ENCODE measurements at regions not wholly inside any gene's neighbourhood (a gene's known extent, or its start where the extent isn't known, plus 50 kb on each side); places are given as distances from the start of the nearest gene placed in this dataset.

DNA sequence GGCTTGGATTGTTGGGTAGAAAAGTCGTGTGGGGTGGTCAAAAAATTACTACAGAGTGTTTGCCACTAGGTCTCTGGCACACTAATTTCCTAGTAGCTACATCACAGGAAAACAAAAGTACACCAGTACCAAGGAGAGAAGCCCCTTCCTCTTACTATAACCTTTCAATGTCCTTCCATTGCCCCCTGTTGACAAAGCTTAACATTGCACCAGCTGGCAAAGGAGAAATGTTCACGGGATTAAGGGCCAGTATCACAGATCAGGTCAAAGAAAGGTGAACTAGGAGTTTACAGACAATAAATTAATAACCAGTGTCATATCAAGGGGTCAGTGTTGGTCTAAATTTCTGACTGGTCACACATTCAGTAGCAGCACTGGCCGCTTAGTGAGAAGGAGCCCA lies 1139.6 kb upstream of the FAM98A start:
- TF ChIP-seq SUZ12 (IDR thresholded peaks at IDR 0.05; ENCODE audit: low read length) (no peak), EZH2 (IDR thresholded peaks at IDR 0.05; ENCODE audit: low read depth, low read length, severe bottlenecking) (no peak), MAFK (IDR thresholded peaks at IDR 0.05; ENCODE audit: low read depth, low read length) (no peak), POLR2AphosphoS5 (IDR thresholded peaks at IDR 0.05; ENCODE audit: low read depth, low read length) (no peak), ATF2 (IDR thresholded peaks at IDR 0.05; ENCODE audit: low read length) (no peak), POLR2A (IDR thresholded peaks at IDR 0.05; ENCODE audit: control extremely low read depth in 1 of 2, low read depth in 2 of 2, low read length in 2 of 2) (no peak), JUND (IDR thresholded peaks at IDR 0.05; ENCODE audit: low read length) (no peak), HDAC6 (IDR thresholded peaks at IDR 0.05; ENCODE audit: low read depth, low read length) (no peak), PHF8 (conservative IDR thresholded peaks at IDR 0.05; ENCODE audit: low read depth, low read length) (no peak), ASH2L (IDR thresholded peaks at IDR 0.05; ENCODE audit: low read length) (no peak), SP2 (IDR thresholded peaks at IDR 0.05; ENCODE audit: low read length) (no peak)
- TF ChIP-seq, protein P1, sequence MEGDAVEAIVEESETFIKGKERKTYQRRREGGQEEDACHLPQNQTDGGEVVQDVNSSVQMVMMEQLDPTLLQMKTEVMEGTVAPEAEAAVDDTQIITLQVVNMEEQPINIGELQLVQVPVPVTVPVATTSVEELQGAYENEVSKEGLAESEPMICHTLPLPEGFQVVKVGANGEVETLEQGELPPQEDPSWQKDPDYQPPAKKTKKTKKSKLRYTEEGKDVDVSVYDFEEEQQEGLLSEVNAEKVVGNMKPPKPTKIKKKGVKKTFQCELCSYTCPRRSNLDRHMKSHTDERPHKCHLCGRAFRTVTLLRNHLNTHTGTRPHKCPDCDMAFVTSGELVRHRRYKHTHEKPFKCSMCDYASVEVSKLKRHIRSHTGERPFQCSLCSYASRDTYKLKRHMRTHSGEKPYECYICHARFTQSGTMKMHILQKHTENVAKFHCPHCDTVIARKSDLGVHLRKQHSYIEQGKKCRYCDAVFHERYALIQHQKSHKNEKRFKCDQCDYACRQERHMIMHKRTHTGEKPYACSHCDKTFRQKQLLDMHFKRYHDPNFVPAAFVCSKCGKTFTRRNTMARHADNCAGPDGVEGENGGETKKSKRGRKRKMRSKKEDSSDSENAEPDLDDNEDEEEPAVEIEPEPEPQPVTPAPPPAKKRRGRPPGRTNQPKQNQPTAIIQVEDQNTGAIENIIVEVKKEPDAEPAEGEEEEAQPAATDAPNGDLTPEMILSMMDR (IDR thresholded peaks at IDR 0.05; ENCODE audit: control extremely low read depth in 1 of 3, insufficient read depth in 1 of 3, low read depth in 1 of 3, low read length in 3 of 3) = peak in 2 of 3 experiments; percentile 47 to 77; a peak in 3 of 4 replicates

All from H1 (cell line).